Right lobe of liver (tissue), 4 donors: ENCODE measurements at regions not wholly inside any gene's neighbourhood (a gene's known extent, or its start where the extent isn't known, plus 50 kb on each side); places are given as distances from the start of the nearest gene placed in this dataset.

Experiments used
- CTCF ChIP-seq, 4 donors: fragments of 200-600 bp in 3 of 4; fragments of 450-650 bp in 1 of 4; IDR thresholded peaks; one replicate each; pipeline versions ENCODE4 v1.5.1 to v1.8.0; 2016 to 2022; ENCODE audit warnings: antibody characterized with exemption in 4 of 4, mild to moderate bottlenecking in 2 of 4
- POLR2A ChIP-seq: fragments of 450-650 bp; IDR thresholded peaks from one replicate; pipeline ENCODE4 v1.6.1; 2017; ENCODE audit warnings: antibody characterized with exemption, mild to moderate bottlenecking
- donor health status: DM: no; HTN: no; CAD: no.
- donor health status: DM: no; HTN: no; CAD: no.
- donor health status: DM: no; HTN: yes; CAD: no.

- TF ChIP-seq CTCF (IDR thresholded peaks at IDR 0.05) (no peak), POLR2A (no peak)
These were observed 327.1 kb upstream of the TBC1D5 start for GRCh38 chr3:18069568-18069967.
